CD4-positive, alpha-beta T cell treated with Interleukin-21 for 1 hour (primary cell): ENCODE measurements at regions not wholly inside any gene's neighbourhood (a gene's known extent, or its start where the extent isn't known, plus 50 kb on each side); places are given as distances from the start of the nearest gene placed in this dataset.

ENCODE experiments used
- DNase-seq: peaks from one replicate; pipeline ENCODE4 v3.0.0-alpha.2; 2020

GRCh38 chr12:93158065-93158843, 219.5 kb upstream of the NUDT4 start:
- no peak for DNase-seq

GRCh38 chr12:93163260-93164036, 214.3 kb upstream of the NUDT4 start:
- DNase-seq = no peak

GRCh38 chr12:93164103-93164880, 213.4 kb upstream of the NUDT4 start:
- DNase-seq = no peak

GRCh38 chr12:93165384-93165932, 212.3 kb upstream of the NUDT4 start:
- DNase-seq = no peak

GRCh38 chr12:93166541-93167307, 211.0 kb upstream of the NUDT4 start:
- DNase-seq = no peak

- DNase-seq = no peak
Measured at GRCh38 chr12:93167331-93167730, 210.4 kb upstream of the NUDT4 start.

- DNase-seq = no peak
Measured at GRCh38 chr12:93167841-93168492, 209.8 kb upstream of the NUDT4 start.

- no peak for DNase-seq
Measured at GRCh38 chr12:93168751-93169150, 209.0 kb upstream of the NUDT4 start.

- no peak for DNase-seq
Measured at GRCh38 chr12:93169536-93169935, 208.2 kb upstream of the NUDT4 start.

- no peak for DNase-seq
Measured at GRCh38 chr12:93170928-93171327, 206.8 kb upstream of the NUDT4 start.

- no peak for DNase-seq
Measured at GRCh38 chr12:93173178-93173957, 204.4 kb upstream of the NUDT4 start.

- DNase-seq = no peak
Measured at GRCh38 chr12:93174048-93174447, 203.7 kb upstream of the NUDT4 start.

GRCh38 chr12:93174473-93174872, 203.3 kb upstream of the NUDT4 start:
- DNase-seq = no peak

- no peak for DNase-seq
Measured at GRCh38 chr12:93176165-93176564, 201.6 kb upstream of the NUDT4 start.

- DNase-seq = no peak
Measured at GRCh38 chr12:93176610-93177126, 201.1 kb upstream of the NUDT4 start.

- no peak for DNase-seq
Measured at GRCh38 chr12:93177208-93178153, 200.2 kb upstream of the NUDT4 start.

- no peak for DNase-seq
Measured at GRCh38 chr12:93178154-93178878, 199.4 kb upstream of the NUDT4 start.

- DNase-seq = no peak
Measured at GRCh38 chr12:93179792-93180191, 197.9 kb upstream of the NUDT4 start.

GRCh38 chr12:93180566-93180965, 197.2 kb upstream of the NUDT4 start:
- DNase-seq = no peak
